SIG-M5 (cell line): ENCODE measurements at regions not wholly inside any gene's neighbourhood (a gene's known extent, or its start where the extent isn't known, plus 50 kb on each side); places are given as distances from the start of the nearest gene placed in this dataset.
"Not testable (repeated sequence)": the region's sequence is repeated elsewhere in the genome, so short reads cannot be mapped to it uniquely, and the experiment has no call there.

Experiments
- DNase-seq: peaks from one replicate; lab custom pipeline; 2025; lab: John Stamatoyannopoulos, UW

GRCh38 chr13:65943024-65943423 is 1287.1 kb downstream of the PCDH9 start:
- DNase-seq, result no peak

DNA sequence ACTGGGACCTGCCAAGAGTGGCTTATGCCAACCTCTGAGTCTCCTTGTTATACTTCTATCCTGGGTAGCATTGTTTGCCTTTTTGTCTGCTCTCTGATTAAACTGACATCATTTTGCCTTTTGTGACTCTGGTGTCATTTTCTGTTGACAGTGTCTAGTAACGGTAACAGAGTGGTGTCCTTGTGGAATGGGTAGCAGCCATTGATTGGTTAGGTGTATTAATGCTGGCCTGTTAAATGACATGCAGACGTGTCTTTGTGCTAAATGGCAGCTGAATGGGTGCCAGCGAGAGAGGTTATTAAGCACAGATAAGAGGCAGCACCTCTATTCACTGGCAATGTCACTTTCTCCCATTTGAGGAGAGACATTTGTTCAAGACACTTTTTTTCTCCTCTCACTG is 1289.4 kb downstream of the PCDH9 start:
- no peak for DNase-seq

DNA sequence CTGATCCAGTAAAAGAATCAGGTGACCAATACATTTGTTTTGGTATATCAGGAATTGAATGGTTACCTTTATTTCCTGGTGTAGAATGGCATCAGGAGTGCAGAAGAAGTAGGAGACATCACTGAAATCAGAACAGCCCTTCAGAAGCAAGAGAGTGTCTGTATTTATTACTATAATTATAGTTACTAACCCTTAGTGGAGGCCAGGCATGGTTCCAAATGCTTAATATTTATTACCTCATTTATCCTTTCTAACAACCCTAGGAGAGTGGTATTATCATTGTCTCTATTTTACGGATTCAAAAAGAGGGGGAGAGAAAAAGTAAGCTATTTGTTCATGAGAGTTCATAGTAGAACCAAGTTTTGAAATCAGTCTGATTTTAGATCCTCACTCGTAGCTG is 1292.9 kb downstream of the PCDH9 start:
- no peak for DNase-seq

GRCh38 chr13:65936249-65936648 is 1293.9 kb downstream of the PCDH9 start:
- no peak for DNase-seq

- DNase-seq, result no peak
These were observed 1297.4 kb downstream of the PCDH9 start for GRCh38 chr13:65932587-65933239.

- DNase-seq, result no peak
These were observed 1298.1 kb downstream of the PCDH9 start for GRCh38 chr13:65932013-65932412.

- no peak for DNase-seq
These were observed 1300.7 kb downstream of the PCDH9 start for GRCh38 chr13:65929436-65929835.

DNA sequence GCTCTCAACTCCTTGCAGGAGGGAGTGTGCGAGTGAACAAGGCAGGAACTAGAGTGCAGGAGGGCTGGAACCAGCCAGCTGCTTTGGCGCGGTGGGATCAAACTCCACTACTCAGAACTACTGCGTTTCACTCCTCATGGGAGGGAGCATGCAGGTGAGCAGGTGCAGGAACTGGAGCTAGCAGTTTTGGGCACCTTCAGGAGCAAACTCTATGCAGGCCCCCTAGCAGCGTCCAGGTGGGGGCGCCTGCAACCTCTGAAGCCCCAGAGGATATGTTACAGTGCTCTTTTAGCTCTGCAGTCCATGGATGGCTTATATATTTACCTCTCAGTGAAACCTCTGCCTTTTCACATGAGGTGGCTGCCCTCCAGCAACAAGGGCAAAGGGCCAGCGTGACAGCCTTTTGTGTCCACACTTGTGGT is 1303.4 kb downstream of the PCDH9 start:
- DNase-seq, result no peak

DNA sequence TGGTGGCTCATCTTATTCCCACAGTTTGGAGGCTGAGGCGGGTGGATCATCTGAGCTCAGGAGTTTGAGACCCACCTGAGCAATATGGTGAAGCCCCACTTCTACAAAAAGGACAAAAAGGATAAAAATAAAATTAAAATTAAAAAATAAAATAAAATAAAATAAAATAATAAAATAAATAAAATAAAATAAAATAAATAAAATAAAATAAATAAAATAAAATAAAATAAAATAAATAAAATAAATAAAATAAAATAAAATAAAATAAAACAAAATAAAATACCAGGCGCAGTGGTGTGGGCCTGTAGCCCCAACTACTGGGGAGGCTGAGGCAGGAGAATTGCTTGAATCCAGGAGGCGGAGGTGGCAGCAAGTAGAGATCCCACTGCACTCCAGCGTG is 1307.3 kb downstream of the PCDH9 start:
- DNase-seq, result not testable (repeated sequence)

GRCh38 chr13:65921933-65922332 is 1308.2 kb downstream of the PCDH9 start:
- no peak for DNase-seq

DNA sequence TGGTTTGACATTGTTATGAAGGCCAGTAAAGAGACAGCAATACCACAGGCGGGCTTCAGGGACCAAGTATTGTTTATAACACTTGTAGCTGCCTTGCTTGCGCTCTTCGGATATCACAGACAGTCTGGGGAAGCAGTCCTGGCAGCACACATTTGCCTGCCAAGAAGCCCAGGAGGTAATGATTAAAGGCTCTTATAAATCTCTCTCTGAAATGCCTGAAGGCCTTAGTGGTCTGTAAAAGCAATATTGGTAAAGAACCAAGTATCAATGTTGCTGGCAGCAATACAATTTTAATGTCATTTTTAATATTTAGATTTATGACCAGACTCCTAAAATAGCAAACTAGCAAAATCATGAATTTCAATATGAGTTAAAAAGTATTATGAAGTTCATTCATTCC is 1312.4 kb downstream of the PCDH9 start:
- DNase-seq, result no peak

DNA sequence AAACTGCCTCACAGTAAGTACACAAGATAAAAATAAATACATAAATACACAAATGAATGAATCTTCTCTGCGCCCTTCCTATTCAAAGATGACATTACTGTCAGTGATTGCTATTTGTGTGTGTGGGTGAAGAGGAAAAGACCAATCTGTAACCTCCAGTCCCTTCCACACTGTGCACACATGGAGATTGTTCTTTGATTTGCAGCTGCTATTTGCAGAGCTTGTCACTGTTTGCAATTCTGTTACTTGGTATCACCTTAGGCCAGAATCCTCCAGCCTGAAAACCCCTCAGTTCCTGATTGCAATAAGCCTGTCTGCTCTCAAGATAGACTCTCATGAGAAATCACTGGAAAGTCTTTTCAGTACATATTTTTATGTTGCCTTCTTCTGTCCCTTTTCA is 1314.9 kb downstream of the PCDH9 start:
- no peak for DNase-seq

DNA sequence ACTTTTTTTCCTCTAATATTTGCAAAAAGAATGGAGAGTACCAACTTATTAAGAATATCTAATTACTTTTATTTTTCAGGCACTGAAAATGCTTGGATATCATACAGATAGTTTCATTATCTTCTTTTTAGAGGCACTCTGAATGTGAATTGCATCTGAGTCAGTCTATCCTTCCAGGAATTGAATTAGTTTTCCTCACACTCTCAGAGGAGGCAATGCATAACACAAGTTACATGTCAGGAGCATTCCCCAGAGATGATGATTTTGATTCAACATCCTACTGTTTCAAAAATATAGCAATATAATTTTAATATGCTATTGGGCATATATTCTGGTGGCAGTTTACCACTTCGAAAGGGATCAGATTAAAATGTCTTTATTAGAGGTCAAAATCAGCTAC is 1315.4 kb downstream of the PCDH9 start:
- no peak for DNase-seq

DNA sequence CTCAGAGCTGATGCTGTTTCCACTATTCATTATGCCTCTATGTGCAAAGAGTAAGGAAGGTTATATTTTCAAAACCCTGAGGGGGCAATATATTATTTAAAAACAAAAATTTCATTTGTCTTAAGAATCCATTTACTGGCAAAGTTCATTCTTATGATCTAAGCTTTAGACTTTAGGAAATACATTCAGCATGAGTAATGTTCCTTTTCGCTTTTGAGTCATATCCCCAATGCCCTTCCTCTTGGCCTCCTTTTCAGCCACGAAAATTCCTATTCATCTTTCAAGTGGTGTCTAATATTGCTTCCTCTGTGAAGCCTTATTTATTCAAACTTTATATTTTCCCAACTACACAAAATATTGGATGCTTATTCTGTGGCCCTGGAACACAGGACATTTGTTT is 1317.0 kb downstream of the PCDH9 start:
- no peak for DNase-seq

DNA sequence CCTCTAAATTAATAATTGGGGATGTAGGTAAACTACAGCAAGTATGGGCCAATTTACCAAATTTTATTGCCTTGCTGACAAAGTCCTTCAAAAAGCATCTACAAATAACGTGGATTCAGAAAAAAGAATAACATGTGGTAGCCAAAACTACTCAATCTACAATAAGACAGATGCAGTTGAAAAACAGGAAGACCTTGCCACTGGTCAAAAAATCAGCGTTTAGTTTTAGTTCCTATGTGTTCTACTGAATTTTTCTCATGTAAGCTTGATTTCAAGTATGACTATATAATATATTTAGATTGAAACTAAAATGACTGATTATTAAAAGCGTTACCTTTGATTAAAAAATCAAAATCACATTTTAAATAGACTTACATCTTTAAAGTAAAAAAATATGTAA is 1317.6 kb downstream of the PCDH9 start:
- no peak for DNase-seq

DNA sequence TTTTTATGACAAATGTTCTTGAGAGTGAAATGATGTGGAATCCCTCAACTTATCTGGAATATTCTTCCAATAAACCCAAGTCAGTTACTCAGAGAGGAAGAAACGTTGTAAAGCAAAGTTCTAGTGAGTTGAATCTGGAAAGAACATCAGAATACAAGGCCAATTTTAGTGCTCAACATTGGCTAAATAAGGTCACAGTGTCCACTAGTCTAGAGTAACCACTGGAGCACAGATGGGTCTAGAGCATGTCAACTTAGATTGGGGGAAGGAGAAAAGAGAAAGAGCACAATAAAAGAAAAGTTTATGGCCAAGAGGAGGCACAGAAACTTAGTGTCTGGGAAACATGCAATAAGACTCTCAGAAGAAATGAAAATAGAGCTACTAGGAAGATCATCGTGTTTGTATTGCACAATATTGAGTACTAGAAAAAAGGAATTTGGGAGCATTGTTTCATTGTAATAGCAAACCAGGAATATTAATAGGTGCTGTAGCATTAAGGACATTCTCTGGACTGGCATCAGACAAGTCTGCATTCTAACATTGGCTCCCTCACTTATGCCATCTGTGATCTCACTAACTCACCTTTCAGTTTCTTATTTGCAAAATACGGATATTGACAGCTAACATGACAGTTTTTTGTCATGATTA is 1318.5 kb downstream of the PCDH9 start:
- no peak for DNase-seq

GRCh38 chr13:65909501-65909900 is 1320.6 kb downstream of the PCDH9 start:
- DNase-seq, result no peak

- DNase-seq, result no peak
These were observed 1322.2 kb downstream of the PCDH9 start for GRCh38 chr13:65907666-65908525.

DNA sequence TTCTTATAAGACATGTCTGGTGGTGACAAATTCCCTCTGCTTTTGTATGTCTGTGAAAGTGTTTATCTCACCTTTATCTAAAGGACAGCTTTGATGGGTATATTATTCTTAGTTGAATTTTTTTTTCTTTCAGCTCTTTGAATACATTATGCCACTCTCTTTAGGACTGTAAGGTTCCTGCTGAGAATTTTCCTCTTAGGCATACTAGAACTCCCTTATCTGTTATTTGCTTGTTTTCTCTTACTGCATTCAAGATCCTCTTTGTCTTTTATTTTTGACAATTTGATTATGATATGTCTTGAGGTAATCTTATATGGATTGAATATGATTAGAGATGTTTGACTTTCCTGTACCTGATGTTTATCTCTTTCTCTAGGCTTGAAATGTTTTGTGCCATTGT is 1328.4 kb downstream of the PCDH9 start:
- DNase-seq, result no peak

- no peak for DNase-seq
These were observed 1336.1 kb downstream of the PCDH9 start for GRCh38 chr13:65894049-65894448.

DNA sequence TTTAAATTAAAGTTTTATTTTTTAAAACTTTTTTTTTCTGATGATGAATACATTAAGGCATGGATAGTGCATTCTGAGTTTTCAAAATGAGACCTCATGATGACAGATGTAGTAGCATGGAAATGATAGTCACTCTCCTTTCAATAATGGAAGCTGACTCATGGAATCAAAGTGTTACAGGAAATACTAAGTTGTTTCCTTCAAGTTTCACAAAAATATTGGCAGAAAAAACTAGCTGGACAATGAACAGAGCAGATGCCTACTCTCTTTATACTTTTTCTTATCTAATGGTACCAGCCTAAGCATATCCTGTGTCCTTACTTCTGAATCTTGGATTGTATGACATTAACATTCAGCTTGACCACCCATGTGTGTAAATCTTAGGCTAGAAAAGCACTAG is 1337.3 kb downstream of the PCDH9 start:
- no peak for DNase-seq

DNA sequence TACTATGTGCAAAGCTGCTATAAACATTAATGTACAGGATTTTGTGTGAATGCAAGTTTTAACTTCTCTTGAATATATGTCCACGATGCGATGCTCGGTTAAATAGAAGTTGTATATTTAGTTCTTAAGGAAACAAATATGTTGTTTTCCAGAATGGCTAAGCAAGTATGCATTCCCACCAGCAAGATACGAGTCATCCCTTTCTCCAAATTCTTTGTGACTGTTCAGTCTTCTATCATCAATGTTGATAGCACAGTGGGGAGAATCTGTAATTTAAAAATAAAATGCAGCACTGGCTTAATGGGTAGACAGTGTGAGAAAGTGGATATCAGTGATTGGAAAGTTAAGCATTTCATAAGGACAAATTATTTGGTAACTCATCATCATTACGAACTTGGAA is 1340.8 kb downstream of the PCDH9 start:
- no peak for DNase-seq

DNA sequence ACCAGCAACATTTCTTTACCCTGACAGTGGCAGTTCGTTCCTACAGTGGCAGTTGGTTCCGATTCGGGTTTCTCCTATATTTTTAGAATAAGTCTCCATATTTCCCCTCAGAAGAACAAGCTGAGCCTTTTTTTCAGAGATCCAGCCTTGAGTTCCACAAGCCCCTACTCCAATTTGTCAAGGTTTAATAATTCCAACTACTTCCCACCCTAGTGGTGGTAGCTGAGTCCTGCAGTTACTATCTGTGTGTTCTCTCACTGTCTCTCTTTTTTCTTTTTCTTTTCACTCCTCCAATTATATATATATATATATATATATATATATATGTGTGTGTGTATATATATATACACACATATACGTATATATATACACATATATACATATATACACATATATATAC is 1347.3 kb downstream of the PCDH9 start:
- no peak for DNase-seq
